D721Med (cell line): ENCODE measurements at regions not wholly inside any gene's neighbourhood (a gene's known extent, or its start where the extent isn't known, plus 50 kb on each side); places are given as distances from the start of the nearest gene placed in this dataset.

ENCODE experiments used
- DNase-seq: peaks from one replicate; pipeline ENCODE4 v3.0.0; 2011; ENCODE audit warnings: low spot score; ENCODE audit not compliant: insufficient read length
- FAIRE-seq: peaks from 2 replicates; lab custom pipeline; 2011; peaks lifted over from hg19 to GRCh38; lab: Jason Lieb, UNC
- TF ChIP-seq, protein P1 (sequence below): IDR thresholded peaks from 2 replicates; pipeline ENCODE4 v1.5.1; 2012; ENCODE audit warnings: mild to moderate bottlenecking, control low read depth; ENCODE audit not compliant: insufficient read depth; ENCODE audit errors: missing control alignments

DNA sequence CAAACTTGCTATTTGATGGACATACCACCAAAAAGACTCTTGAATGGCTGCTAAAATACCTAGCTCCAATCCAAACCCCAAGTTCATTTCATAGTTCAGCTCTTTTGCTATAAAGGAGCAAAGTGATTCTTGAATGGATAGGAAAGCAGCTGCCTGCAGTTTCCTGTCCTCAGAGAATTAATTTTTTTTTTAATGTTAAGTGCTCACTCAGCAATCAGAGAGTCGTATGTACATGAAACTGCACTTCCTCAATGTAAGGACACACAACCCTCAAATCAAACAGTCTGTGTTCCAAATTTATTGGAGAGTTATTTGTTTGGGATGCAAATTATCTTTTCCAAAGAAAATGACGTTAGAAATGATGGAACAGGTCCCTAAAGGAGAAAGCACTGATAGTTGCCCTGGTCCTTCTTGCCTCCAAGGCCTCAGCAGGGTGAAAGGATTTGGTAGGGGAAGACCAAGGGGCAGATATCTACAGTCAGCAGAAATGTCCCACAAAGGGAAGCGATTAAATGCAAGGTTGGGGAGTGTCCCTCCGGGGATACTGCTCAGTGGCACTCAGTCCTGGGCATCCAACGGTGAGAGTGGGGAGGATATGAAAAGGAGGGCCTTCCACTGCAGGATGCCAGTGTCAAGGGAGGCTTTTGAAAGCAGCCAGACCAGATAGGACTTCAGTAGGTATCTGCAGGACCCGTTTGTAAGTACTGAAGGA lies 67.2 kb upstream of the RASGEF1B start:
- DNase-seq (no peak), FAIRE-seq (no peak)
- TF ChIP-seq, protein P1, sequence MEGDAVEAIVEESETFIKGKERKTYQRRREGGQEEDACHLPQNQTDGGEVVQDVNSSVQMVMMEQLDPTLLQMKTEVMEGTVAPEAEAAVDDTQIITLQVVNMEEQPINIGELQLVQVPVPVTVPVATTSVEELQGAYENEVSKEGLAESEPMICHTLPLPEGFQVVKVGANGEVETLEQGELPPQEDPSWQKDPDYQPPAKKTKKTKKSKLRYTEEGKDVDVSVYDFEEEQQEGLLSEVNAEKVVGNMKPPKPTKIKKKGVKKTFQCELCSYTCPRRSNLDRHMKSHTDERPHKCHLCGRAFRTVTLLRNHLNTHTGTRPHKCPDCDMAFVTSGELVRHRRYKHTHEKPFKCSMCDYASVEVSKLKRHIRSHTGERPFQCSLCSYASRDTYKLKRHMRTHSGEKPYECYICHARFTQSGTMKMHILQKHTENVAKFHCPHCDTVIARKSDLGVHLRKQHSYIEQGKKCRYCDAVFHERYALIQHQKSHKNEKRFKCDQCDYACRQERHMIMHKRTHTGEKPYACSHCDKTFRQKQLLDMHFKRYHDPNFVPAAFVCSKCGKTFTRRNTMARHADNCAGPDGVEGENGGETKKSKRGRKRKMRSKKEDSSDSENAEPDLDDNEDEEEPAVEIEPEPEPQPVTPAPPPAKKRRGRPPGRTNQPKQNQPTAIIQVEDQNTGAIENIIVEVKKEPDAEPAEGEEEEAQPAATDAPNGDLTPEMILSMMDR, result no peak

GRCh38 chr4:81531410-81531809 lies 59.7 kb upstream of the RASGEF1B start:
- no peak for DNase-seq
- FAIRE-seq, result peak; percentile 44
- TF ChIP-seq, protein P1, result no peak

GRCh38 chr4:81528979-81529378 lies 57.3 kb upstream of the RASGEF1B start:
- DNase-seq (no peak), FAIRE-seq (no peak)
- TF ChIP-seq, protein P1, result no peak

GRCh38 chr4:81528200-81528599 lies 56.5 kb upstream of the RASGEF1B start:
- TF ChIP-seq, protein P1, result no peak
- DNase-seq (no peak), FAIRE-seq (no peak)

DNA sequence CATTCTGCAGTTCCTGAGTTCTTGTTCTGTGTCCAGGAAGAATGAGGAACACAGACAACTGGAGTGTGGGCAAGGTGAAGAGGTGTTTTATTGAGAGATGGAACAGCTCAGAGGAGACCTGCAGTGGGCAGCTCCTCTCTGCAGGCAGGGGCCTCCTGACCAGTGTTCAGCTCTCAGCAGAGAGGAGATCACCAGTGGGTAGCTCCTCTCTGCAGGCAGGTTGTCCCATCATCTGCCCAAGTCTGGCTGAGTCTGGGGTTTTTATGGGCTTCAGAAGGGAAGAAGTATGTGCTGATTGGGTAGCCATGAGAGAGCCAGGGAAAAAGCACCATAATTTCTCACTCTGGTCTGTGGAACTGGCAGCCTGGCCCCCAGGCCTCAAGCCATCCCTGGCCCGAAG lies 56.0 kb upstream of the RASGEF1B start:
- FAIRE-seq (no peak), DNase-seq (no peak)
- TF ChIP-seq, protein P1, result no peak

DNA sequence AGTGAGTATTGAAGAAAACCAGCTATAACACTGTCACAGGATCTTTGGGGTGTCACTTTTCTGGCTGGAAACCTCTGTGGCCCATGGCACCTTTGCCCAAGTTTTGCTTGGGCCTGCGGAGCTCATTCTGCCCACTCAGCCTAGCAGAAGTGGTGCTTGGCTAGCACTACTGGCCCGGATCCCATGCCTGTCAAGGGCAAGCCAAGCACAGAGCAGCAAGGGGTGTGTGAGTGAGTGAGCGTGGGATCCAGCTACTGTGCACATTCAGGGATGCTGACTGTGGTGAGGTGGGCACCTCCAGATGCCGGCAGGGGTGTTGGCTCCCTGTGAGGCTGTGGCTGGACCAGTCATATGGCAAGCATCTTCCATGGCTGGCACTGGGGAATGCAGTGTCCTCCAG lies 55.4 kb upstream of the RASGEF1B start:
- no peak for FAIRE-seq
- TF ChIP-seq, protein P1, result no peak
- DNase-seq, result no peak

DNA sequence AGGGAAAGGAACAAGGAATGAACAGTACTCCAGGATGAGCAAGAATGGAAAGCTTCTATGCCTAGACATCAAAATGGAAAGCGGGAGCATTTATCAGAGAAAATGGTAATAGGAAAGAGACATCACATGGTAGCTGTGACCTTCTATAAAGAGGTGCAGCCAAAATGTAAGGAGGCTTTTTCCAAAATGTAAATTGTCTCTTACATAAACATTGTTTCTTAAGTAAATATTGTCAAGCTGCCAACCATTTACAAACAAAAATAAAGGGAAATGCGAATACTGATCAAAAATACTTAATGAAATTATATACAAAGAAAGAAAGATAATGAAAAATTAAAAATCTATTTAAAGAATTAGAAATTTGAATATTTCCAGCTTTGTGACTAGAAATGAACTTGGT lies 55.0 kb upstream of the RASGEF1B start:
- FAIRE-seq (no peak), DNase-seq (no peak)
- TF ChIP-seq, protein P1, result no peak
